HG02973 (cell line): ENCODE measurements at regions not wholly inside any gene's neighbourhood (a gene's known extent, or its start where the extent isn't known, plus 50 kb on each side); places are given as distances from the start of the nearest gene placed in this dataset.
"Not testable (repeated sequence)": the region's sequence is repeated elsewhere in the genome, so short reads cannot be mapped to it uniquely, and the experiment has no call there.

ENCODE experiments used
- ATAC-seq: cut with Tn5 transposase; IDR thresholded peaks from one replicate; pipeline ENCODE4 v1.9.1; 2021; ENCODE audit warnings: moderate library complexity; ENCODE audit not compliant: unreplicated experiment

GRCh38 chr9:94033383-94033782 is 50.9 kb upstream of the PTPDC1 start:
- no peak for ATAC-seq

GRCh38 chr9:94031946-94032345 is 52.3 kb upstream of the PTPDC1 start:
- ATAC-seq = no peak

- no peak for ATAC-seq
These were observed 52.9 kb upstream of the PTPDC1 start for GRCh38 chr9:94031380-94031779.

- ATAC-seq = peak; percentile 99
These were observed 53.7 kb upstream of the PTPDC1 start for GRCh38 chr9:94030318-94031179.

GRCh38 chr9:94029932-94030317 is 54.3 kb upstream of the PTPDC1 start:
- ATAC-seq = no peak

GRCh38 chr9:94026816-94027215 is 57.4 kb upstream of the PTPDC1 start:
- no peak for ATAC-seq

GRCh38 chr9:94022476-94022875 is 61.8 kb upstream of the PTPDC1 start:
- not testable (repeated sequence) for ATAC-seq

GRCh38 chr9:94020836-94021235 is 63.4 kb upstream of the PTPDC1 start:
- ATAC-seq = not testable (repeated sequence)

GRCh38 chr9:94018628-94019027 is 63.5 kb upstream of the BARX1 start:
- ATAC-seq = no peak

- ATAC-seq = no peak
These were observed 62.9 kb upstream of the BARX1 start for GRCh38 chr9:94017939-94018531.

GRCh38 chr9:94016744-94017143 is 61.6 kb upstream of the BARX1 start:
- ATAC-seq = no peak

- ATAC-seq = no peak
These were observed 59.8 kb upstream of the BARX1 start for GRCh38 chr9:94014920-94015319.

- no peak for ATAC-seq
These were observed 59.0 kb upstream of the BARX1 start for GRCh38 chr9:94014066-94014654.

GRCh38 chr9:94010980-94011533 is 55.9 kb upstream of the BARX1 start:
- ATAC-seq = no peak

- no peak for ATAC-seq
These were observed 50.2 kb upstream of the BARX1 start for GRCh38 chr9:94005272-94005901.
